ENCODE measurements at regions not wholly inside any gene's neighbourhood (a gene's known extent, or its start where the extent isn't known, plus 50 kb on each side); places are given as distances from the start of the nearest gene placed in this dataset.

DNA sequence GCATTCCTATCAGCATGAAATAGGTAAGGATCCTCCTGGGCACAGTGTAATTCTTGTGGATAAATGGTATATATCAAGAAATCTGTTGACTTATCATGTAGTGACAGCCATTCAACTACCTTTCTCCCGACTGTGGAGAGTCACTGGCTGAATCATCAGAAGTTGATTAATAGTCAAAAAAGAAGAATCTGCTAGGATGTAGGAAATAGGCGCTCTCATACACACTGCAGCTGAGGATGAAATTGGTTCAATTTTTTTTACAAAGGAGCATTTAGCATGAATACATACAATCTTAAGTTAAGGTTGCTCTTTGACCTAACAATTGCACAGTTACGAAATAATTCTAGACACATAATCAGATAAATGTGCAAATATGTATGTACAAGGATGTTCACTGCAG, 486.8 kb downstream of the ADGRL2 start:
- TF ChIP-seq, protein P1, sequence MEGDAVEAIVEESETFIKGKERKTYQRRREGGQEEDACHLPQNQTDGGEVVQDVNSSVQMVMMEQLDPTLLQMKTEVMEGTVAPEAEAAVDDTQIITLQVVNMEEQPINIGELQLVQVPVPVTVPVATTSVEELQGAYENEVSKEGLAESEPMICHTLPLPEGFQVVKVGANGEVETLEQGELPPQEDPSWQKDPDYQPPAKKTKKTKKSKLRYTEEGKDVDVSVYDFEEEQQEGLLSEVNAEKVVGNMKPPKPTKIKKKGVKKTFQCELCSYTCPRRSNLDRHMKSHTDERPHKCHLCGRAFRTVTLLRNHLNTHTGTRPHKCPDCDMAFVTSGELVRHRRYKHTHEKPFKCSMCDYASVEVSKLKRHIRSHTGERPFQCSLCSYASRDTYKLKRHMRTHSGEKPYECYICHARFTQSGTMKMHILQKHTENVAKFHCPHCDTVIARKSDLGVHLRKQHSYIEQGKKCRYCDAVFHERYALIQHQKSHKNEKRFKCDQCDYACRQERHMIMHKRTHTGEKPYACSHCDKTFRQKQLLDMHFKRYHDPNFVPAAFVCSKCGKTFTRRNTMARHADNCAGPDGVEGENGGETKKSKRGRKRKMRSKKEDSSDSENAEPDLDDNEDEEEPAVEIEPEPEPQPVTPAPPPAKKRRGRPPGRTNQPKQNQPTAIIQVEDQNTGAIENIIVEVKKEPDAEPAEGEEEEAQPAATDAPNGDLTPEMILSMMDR (IDR thresholded peaks at IDR 0.05), result no peak
- no peak for TF ChIP-seq EZH2 (IDR thresholded peaks at IDR 0.05)
